H9 (cell line): ENCODE measurements at regions not wholly inside any gene's neighbourhood (a gene's known extent, or its start where the extent isn't known, plus 50 kb on each side); places are given as distances from the start of the nearest gene placed in this dataset.

ENCODE experiments used
- DNase-seq: peaks from one replicate; pipeline ENCODE4 v3.0.0-alpha.2; 2017
- H2AFZ ChIP-seq: one replicate; pipeline ENCODE4 v1.6.1; 2013; ENCODE audit warnings: mild to moderate bottlenecking, low read length, control low read depth, moderate library complexity
- H2AK5ac ChIP-seq: 2 replicates; pipeline ENCODE4 v1.6.1; 2013; ENCODE audit warnings: low read length, control low read depth, mixed read lengths; ENCODE audit not compliant: insufficient read length
- H2BK120ac ChIP-seq: one replicate; pipeline ENCODE4 v1.6.1; 2013; ENCODE audit warnings: low read depth, mild to moderate bottlenecking, low read length, control low read depth, inconsistent platforms; ENCODE audit not compliant: poor library complexity, severe bottlenecking
- H2BK12ac ChIP-seq: 2 replicates; pipeline ENCODE4 v1.6.1; 2013; ENCODE audit warnings: low read length, control low read depth, mixed read lengths, low read depth; ENCODE audit not compliant: insufficient read length
- H2BK15ac ChIP-seq: 2 replicates; pipeline ENCODE4 v1.6.1; 2013; ENCODE audit warnings: low read depth, low read length, control low read depth
- H2BK20ac ChIP-seq: one replicate; pipeline ENCODE4 v1.6.1; 2013; ENCODE audit warnings: low read depth, mild to moderate bottlenecking, low read length, control low read depth, inconsistent platforms; ENCODE audit not compliant: poor library complexity, severe bottlenecking
- H2BK5ac ChIP-seq: 2 replicates; pipeline ENCODE4 v1.6.1; 2013; ENCODE audit warnings: low read length, control low read depth, mixed read lengths; ENCODE audit not compliant: insufficient read length
- H3K14ac ChIP-seq: 2 replicates; pipeline ENCODE4 v1.6.1; 2013; ENCODE audit warnings: low read length, control low read depth; ENCODE audit not compliant: insufficient read depth
- H3K18ac ChIP-seq: 2 replicates; pipeline ENCODE4 v1.6.1; 2013; ENCODE audit warnings: low read depth, mild to moderate bottlenecking, mixed read lengths, low read length, control low read depth; ENCODE audit not compliant: insufficient read length
- H3K23ac ChIP-seq: 2 replicates; pipeline ENCODE4 v1.6.1; 2013; ENCODE audit warnings: low read length, control low read depth, mixed read lengths, low read depth; ENCODE audit not compliant: insufficient read length
- H3K23me2 ChIP-seq: 2 replicates; pipeline ENCODE4 v1.6.1; 2013; ENCODE audit warnings: low read depth, mild to moderate bottlenecking, mixed read lengths, low read length, control low read depth; ENCODE audit not compliant: insufficient read length, poor library complexity, severe bottlenecking
- H3K27ac ChIP-seq: 2 replicates; pipeline ENCODE4 v1.5.1; 2013; ENCODE audit warnings: low read length, control low read depth, mixed read lengths, low read depth; ENCODE audit not compliant: insufficient read length
- H3K27me3 ChIP-seq: 2 replicates; pipeline ENCODE4 v1.6.1; 2013; ENCODE audit warnings: low read length, control low read depth, inconsistent platforms; ENCODE audit not compliant: insufficient read depth
- H3K4ac ChIP-seq: 2 replicates; pipeline ENCODE4 v1.6.1; 2013; ENCODE audit warnings: low read depth, mild to moderate bottlenecking, control low read depth, inconsistent platforms, low read length, moderate library complexity
- H3K4me1 ChIP-seq: 2 replicates; pipeline ENCODE4 v1.6.1; 2013; ENCODE audit warnings: low read length, control low read depth, inconsistent platforms; ENCODE audit not compliant: insufficient read depth
- H3K4me2 ChIP-seq: 2 replicates; pipeline ENCODE4 v1.6.1; 2013; ENCODE audit warnings: low read length, control low read depth, mixed read lengths; ENCODE audit not compliant: insufficient read length, insufficient read depth
- H3K56ac ChIP-seq: 2 replicates; pipeline ENCODE4 v1.6.1; 2013; ENCODE audit warnings: low read depth, mild to moderate bottlenecking, mixed read lengths, low read length, control low read depth; ENCODE audit not compliant: insufficient read length
- H3K79me1 ChIP-seq: 2 replicates; pipeline ENCODE4 v1.6.1; 2013; ENCODE audit warnings: low read depth, mild to moderate bottlenecking, moderate library complexity, low read length, control low read depth, inconsistent platforms; ENCODE audit not compliant: insufficient read depth, poor library complexity, severe bottlenecking
- H3K79me2 ChIP-seq: 2 replicates; pipeline ENCODE4 v1.6.1; 2013; ENCODE audit warnings: low read length, control low read depth, inconsistent platforms; ENCODE audit not compliant: insufficient read depth
- H3K9ac ChIP-seq: 2 replicates; pipeline ENCODE4 v1.6.1; 2013; ENCODE audit warnings: low read length, control low read depth, mixed read lengths; ENCODE audit not compliant: insufficient read length; ENCODE audit errors: extremely low read depth
- H3K9me3 ChIP-seq: one replicate; pipeline ENCODE4 v1.6.1; 2013; ENCODE audit warnings: low read depth, low read length, inconsistent platforms; ENCODE audit not compliant: control insufficient read depth
- H3T11ph ChIP-seq: one replicate; pipeline ENCODE4 v1.6.1; 2013; ENCODE audit warnings: mild to moderate bottlenecking, low read length, control low read depth, inconsistent platforms
- H4K20me1 ChIP-seq: one replicate; pipeline ENCODE4 v1.6.1; 2013; ENCODE audit not compliant: control insufficient read depth, insufficient read length, insufficient read depth
- H4K5ac ChIP-seq: 2 replicates; pipeline ENCODE4 v1.6.1; 2013; ENCODE audit warnings: low read depth, mild to moderate bottlenecking, mixed read lengths, low read length, control low read depth; ENCODE audit not compliant: insufficient read length
- H4K8ac ChIP-seq: replicated peaks from 2 replicates; pipeline ENCODE4 v1.6.1; 2013; ENCODE audit warnings: low read length, control low read depth, mixed read lengths, low read depth; ENCODE audit not compliant: insufficient read length
- H4K91ac ChIP-seq: 2 replicates; pipeline ENCODE4 v1.6.1; 2013; ENCODE audit warnings: low read depth, mild to moderate bottlenecking, moderate library complexity, mixed read lengths, low read length, control low read depth; ENCODE audit not compliant: insufficient read length
- H3K27ac Mint-ChIP-seq, 3 experiments: 2 replicates in 2 of 3; 3 replicates in 1 of 3; pipeline ENCODE4 v1.8.0; 2020 to 2021; ENCODE audit warnings: mixed read lengths in 3 of 3, mild to moderate bottlenecking in 1 of 3, moderate library complexity in 1 of 3
- H3K27me3 Mint-ChIP-seq: 2 replicates; pipeline ENCODE4 v1.8.0; 2021; ENCODE audit warnings: low read depth, mild to moderate bottlenecking, moderate library complexity, mixed read lengths
- H3K36me3 Mint-ChIP-seq, 3 experiments: 2 replicates in 2 of 3; 3 replicates in 1 of 3; pipeline ENCODE4 v1.8.0; 2020 to 2021; ENCODE audit warnings: low read depth in 3 of 3, mixed read lengths in 3 of 3; ENCODE audit not compliant: insufficient read depth in 1 of 3
- H3K4me1 Mint-ChIP-seq, 2 experiments: 2 replicates each; pipeline ENCODE4 v1.8.0; 2020; ENCODE audit warnings: mixed read lengths in 2 of 2
- H3K4me3 Mint-ChIP-seq, 2 experiments: 2 replicates in 1 of 2; 3 replicates in 1 of 2; pipeline ENCODE4 v1.8.0; 2020 to 2021; ENCODE audit warnings: mild to moderate bottlenecking in 2 of 2, mixed read lengths in 2 of 2, moderate library complexity in 1 of 2
- H3K9me3 Mint-ChIP-seq, 2 experiments: 2 replicates in 1 of 2; 3 replicates in 1 of 2; pipeline ENCODE4 v1.8.0; 2020; ENCODE audit warnings: mild to moderate bottlenecking in 2 of 2, mixed read lengths in 2 of 2, moderate library complexity in 1 of 2
- WGBS: extraction: QIAGEN DNeasy Blood & Tissue Kit; methylation state at CpG from one replicate; pipeline ENCODE4 v1.1.7; 2013; ENCODE audit warnings: missing lambda C conversion rate, low lambda C conversion rate, mixed read lengths; ENCODE audit not compliant: insufficient read length; ENCODE audit errors: extremely low coverage; 5-methylcytosine and 5-hydroxymethylcytosine counted together
- TF ChIP-seq, protein P1 (sequence below): fragments of 200-600 bp; sonication (generic); conservative IDR thresholded peaks from 3 replicates; pipeline ENCODE4 v1.8.0; 2021; ENCODE audit warnings: antibody characterized with exemption, mild to moderate bottlenecking

DNA sequence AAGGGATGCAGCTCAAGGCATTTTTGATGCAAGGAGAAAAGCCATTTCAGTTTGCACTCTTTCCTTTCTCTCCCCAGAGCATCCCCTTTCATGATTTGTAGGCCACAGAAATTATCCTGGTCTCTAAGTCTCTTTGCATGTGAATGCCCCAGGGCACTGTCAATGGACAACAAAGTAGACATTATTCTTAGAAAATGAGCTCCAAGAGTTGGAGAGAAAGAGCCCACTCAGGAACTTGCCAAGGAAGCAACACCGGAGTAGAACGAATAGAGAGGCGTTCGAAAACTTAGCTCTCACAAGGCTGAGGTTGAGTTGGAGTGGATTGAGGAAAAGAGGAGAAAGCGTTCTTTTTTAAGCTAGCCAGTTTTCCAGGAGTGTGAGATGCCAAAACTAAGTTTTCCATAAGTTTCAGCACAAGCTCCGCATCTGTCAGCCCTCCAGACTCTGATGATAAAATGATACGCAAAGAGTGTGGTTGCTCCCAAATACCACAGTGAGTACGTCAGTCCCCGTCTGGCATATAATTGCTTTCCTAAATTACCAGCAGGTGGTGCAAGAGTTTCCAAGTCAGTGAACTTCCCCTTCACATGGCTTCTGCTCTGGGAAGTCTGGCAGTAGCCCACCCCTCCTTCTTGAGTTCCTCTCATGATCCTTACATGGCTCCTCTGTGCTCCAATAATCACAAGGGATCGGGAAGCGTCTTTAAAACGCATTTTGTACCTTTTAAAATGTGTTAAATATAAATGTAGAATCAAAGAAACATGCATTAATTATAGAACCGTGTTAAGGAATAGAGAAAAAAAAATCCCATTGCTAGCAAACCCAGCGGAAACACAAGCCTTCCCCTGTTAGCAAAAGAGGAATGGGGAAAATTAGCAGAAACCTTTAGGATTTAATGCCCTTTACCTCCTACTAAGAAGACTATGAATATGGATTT, 1060.6 kb upstream of the FANCL start:
- Mint-ChIP-seq H3K4me3 (no peak overlapping the region), H3K36me3 (no peaks in the 10 kb centered on the region), H3K9me3 (no peaks in the 10 kb centered on the region; a peak in 1 of 5 replicates), H3K27ac (no peak overlapping the region), H3K4me1 (peaks cover 14% of the 10 kb centered on the region in 2 experiments), H3K27me3 (no peaks in the 10 kb centered on the region)
- TF ChIP-seq, protein P1, sequence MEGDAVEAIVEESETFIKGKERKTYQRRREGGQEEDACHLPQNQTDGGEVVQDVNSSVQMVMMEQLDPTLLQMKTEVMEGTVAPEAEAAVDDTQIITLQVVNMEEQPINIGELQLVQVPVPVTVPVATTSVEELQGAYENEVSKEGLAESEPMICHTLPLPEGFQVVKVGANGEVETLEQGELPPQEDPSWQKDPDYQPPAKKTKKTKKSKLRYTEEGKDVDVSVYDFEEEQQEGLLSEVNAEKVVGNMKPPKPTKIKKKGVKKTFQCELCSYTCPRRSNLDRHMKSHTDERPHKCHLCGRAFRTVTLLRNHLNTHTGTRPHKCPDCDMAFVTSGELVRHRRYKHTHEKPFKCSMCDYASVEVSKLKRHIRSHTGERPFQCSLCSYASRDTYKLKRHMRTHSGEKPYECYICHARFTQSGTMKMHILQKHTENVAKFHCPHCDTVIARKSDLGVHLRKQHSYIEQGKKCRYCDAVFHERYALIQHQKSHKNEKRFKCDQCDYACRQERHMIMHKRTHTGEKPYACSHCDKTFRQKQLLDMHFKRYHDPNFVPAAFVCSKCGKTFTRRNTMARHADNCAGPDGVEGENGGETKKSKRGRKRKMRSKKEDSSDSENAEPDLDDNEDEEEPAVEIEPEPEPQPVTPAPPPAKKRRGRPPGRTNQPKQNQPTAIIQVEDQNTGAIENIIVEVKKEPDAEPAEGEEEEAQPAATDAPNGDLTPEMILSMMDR, result peak; percentile 80
- peaks cover 4% of the 10 kb centered on the region; the same call in 1 of the 2 replicates for H3K4me1 ChIP-seq
- H3K14ac ChIP-seq, result no peak overlapping the region
- H3K4me2 ChIP-seq, result no peak overlapping the region
- no peak overlapping the region for H2BK12ac ChIP-seq
- H3K18ac ChIP-seq, result no peak overlapping the region
- H3K79me2 ChIP-seq, result no peaks in the 10 kb centered on the region
- no peaks in the 10 kb centered on the region for H3K9me3 ChIP-seq
- no peak overlapping the region for H3K23ac ChIP-seq
- H3T11ph ChIP-seq, result no peak overlapping the region
- no peak overlapping the region for H3K4ac ChIP-seq
- no peak overlapping the region for H2BK120ac ChIP-seq
- H3K23me2 ChIP-seq, result no peaks in the 10 kb centered on the region
- DNase-seq, result peak; percentile 80
- H2BK15ac ChIP-seq, result no peak overlapping the region
- H2BK20ac ChIP-seq, result no peak overlapping the region
- H4K8ac ChIP-seq, result no peak overlapping the region
- no peak overlapping the region for H4K5ac ChIP-seq
- H3K9ac ChIP-seq, result no peak overlapping the region
- no peak overlapping the region for H2AFZ ChIP-seq
- no peak overlapping the region for H3K27ac ChIP-seq
- WGBS, result no CpG with 5 or more reads among the region's 14 CpGs
- no peak overlapping the region for H2BK5ac ChIP-seq
- no peaks in the 10 kb centered on the region for H3K79me1 ChIP-seq
- no peak overlapping the region for H4K91ac ChIP-seq
- H3K56ac ChIP-seq, result no peak overlapping the region
- H3K27me3 ChIP-seq, result no peaks in the 10 kb centered on the region
- no peak overlapping the region for H2AK5ac ChIP-seq
- no peaks in the 10 kb centered on the region for H4K20me1 ChIP-seq
